ENCODE measurements at regions not wholly inside any gene's neighbourhood (a gene's known extent, or its start where the extent isn't known, plus 50 kb on each side); places are given as distances from the start of the nearest gene placed in this dataset.
"Not testable (repeated sequence)": the region's sequence is repeated elsewhere in the genome, so short reads cannot be mapped to it uniquely, and the experiment has no call there.

DNA sequence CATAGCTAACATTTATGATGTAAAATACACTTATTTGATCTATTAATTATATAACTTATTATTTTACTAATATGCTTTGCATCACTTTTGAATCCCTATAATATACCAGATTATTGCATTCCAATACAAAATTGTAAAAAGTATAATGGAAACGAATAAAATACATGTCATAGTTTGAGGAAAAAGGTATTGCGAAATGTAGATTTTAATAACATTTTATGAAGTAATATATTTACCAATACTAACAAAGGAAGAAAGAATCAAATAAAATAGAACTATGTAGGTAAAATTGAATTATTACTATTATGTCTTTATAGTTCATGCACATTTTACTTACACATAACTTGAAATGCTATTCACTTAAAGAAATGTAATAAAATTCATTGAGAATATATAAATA lies 1300.2 kb downstream of the ADGRL3 start:
- H3K4me3 ChIP-seq (ENCODE audit: low read length in 2 of 2): no peak overlapping the region
- H3K9me3 ChIP-seq (ENCODE audit: control insufficient read depth in 2 of 2, insufficient read depth in 1 of 2, low read length in 1 of 2): no peaks in the 10 kb centered on the region
- 94% methylated on average over 2 of the region's 2 CpGs for WGBS
- no peaks in the 10 kb centered on the region for H3K27me3 ChIP-seq (ENCODE audit: control insufficient read depth in 2 of 2, insufficient read depth in 1 of 2, low read length in 1 of 2)
- DNase-seq (ENCODE audit: low read depth in 6 of 9, low spot score in 9 of 9): no peak
- H3K27ac ChIP-seq (ENCODE audit: low read depth in 1 of 2, low read length in 1 of 2): no peak overlapping the region
- no peaks in the 10 kb centered on the region for H3K4me1 ChIP-seq (ENCODE audit: control insufficient read depth in 2 of 2, insufficient read depth in 2 of 2, low read length in 2 of 2)
- H3K36me3 ChIP-seq (ENCODE audit: control insufficient read depth in 2 of 2, insufficient read depth in 2 of 2, low read length in 1 of 2): no peaks in the 10 kb centered on the region

DNA sequence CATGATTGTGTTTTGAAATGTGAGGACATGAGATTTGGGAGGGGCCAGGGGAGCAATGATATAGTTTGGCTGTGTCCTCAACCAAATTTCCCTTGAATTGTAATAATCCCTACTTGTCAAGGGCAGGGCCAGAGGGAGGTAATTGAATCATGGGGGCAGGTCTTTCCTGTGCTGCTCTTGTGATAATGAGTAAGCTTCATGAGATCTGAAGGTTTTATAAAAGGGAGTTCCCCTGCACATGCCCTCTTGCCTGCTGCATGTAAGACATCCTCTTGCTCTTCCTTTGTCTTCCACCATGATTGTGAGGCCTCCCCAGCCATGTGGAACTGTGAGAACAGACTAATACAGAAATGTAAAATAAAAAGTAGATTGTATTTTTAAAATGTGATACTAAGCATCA lies 1294.9 kb downstream of the ADGRL3 start:
- DNase-seq (ENCODE audit: low read depth in 6 of 9, low spot score in 9 of 9): no peak
- H3K27me3 ChIP-seq (ENCODE audit: control insufficient read depth in 2 of 2, insufficient read depth in 1 of 2, low read length in 1 of 2): no peaks in the 10 kb centered on the region
- no peaks in the 10 kb centered on the region for H3K36me3 ChIP-seq (ENCODE audit: control insufficient read depth in 2 of 2, insufficient read depth in 2 of 2, low read length in 1 of 2)
- H3K4me3 ChIP-seq (ENCODE audit: low read length in 2 of 2): no peak overlapping the region
- peaks cover 0 to 5% of the 10 kb centered on the region in 2 donors for H3K9me3 ChIP-seq (ENCODE audit: control insufficient read depth in 2 of 2, insufficient read depth in 1 of 2, low read length in 1 of 2)
- H3K4me1 ChIP-seq (ENCODE audit: control insufficient read depth in 2 of 2, insufficient read depth in 2 of 2, low read length in 2 of 2): no peaks in the 10 kb centered on the region
- no peak overlapping the region for H3K27ac ChIP-seq (ENCODE audit: low read depth in 1 of 2, low read length in 1 of 2)

DNA sequence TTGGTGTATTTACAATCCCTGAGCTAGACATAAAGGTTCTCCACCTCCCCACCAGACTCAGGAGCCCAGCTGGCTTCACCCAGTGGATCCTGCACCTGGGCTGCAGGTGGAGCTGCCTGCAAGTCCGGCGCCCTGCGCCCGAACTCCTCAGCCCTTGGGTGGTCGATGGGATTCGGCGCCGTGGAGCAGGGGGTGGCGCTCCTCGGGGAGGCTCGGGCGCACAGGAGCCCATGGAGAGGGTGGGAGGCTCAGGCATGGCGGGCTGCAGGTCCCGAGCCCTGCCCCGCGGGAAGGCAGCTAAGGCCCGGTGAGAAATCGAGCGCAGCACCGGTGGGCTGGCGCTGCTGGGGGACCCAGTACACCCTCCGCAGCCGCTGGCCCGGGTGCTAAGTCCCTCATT lies 1291.6 kb downstream of the ADGRL3 start:
- H3K4me3 ChIP-seq (ENCODE audit: low read length in 2 of 2); DNase-seq (ENCODE audit: low read depth in 6 of 9, low spot score in 9 of 9); H3K9me3 ChIP-seq (ENCODE audit: control insufficient read depth in 2 of 2, insufficient read depth in 1 of 2, low read length in 1 of 2); H3K36me3 ChIP-seq (ENCODE audit: control insufficient read depth in 2 of 2, insufficient read depth in 2 of 2, low read length in 1 of 2); H3K27ac ChIP-seq (ENCODE audit: low read depth in 1 of 2, low read length in 1 of 2); H3K27me3 ChIP-seq (ENCODE audit: control insufficient read depth in 2 of 2, insufficient read depth in 1 of 2, low read length in 1 of 2); H3K4me1 ChIP-seq (ENCODE audit: control insufficient read depth in 2 of 2, insufficient read depth in 2 of 2, low read length in 2 of 2): not testable (repeated sequence)
- WGBS: 97% methylated on average over 24 of the region's 24 CpGs

DNA sequence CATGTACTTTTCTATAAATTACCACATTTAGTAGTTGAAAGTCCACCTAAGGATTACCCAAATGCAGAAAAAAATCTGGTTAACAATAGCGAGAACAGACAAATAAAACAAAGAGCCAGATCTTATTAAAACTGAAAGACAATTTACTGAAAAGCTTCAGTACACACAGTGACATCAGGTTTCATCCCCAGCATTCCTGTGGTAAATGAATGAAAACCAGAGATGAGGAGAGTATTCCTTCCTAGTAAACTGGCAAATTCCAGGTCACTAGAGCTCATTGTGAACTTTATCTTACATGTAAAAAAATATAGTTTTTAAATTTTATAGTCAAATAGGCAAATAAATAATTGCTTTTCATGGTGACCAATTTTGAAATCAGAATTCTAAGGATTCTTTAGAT lies 1290.5 kb downstream of the ADGRL3 start:
- Histone ChIP-seq H3K9me3 (ENCODE audit: control insufficient read depth in 2 of 2, insufficient read depth in 1 of 2, low read length in 1 of 2) (peaks cover 0 to 5% of the 10 kb centered on the region in 2 donors), H3K27me3 (ENCODE audit: control insufficient read depth in 2 of 2, insufficient read depth in 1 of 2, low read length in 1 of 2) (no peaks in the 10 kb centered on the region), H3K4me3 (ENCODE audit: low read length in 2 of 2) (no peak overlapping the region), H3K36me3 (ENCODE audit: control insufficient read depth in 2 of 2, insufficient read depth in 2 of 2, low read length in 1 of 2) (no peaks in the 10 kb centered on the region), H3K4me1 (ENCODE audit: control insufficient read depth in 2 of 2, insufficient read depth in 2 of 2, low read length in 2 of 2) (no peaks in the 10 kb centered on the region), H3K27ac (ENCODE audit: low read depth in 1 of 2, low read length in 1 of 2) (no peak overlapping the region)
- WGBS: 93% methylated on average over 1 of the region's 1 CpG
- DNase-seq (ENCODE audit: low read depth in 6 of 9, low spot score in 9 of 9): no peak

DNA sequence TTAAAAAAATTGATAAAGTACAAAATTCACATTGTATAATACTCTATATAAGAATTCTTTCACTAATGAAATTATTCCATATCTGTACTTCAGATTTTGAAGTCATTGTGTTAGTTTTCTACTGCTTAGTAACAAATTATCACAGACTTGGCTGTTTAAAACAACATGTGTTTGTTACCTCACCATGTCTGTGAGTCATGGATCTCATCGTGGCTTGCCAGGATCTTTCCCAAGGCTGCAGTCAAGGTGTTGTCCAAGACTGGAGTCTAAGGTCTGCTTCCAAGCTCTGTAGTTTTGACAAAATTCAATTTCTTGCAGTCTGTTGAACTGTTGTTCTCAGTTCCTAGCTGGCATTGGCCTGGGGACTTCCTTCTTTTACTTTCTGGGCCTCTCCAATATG lies 1286.9 kb downstream of the ADGRL3 start:
- no peak for DNase-seq (ENCODE audit: low read depth in 6 of 9, low spot score in 9 of 9)
- Histone ChIP-seq H3K27ac (ENCODE audit: low read depth in 1 of 2, low read length in 1 of 2) (no peak overlapping the region), H3K4me3 (ENCODE audit: low read length in 2 of 2) (no peak overlapping the region), H3K4me1 (ENCODE audit: control insufficient read depth in 2 of 2, insufficient read depth in 2 of 2, low read length in 2 of 2) (no peaks in the 10 kb centered on the region), H3K9me3 (ENCODE audit: control insufficient read depth in 2 of 2, insufficient read depth in 1 of 2, low read length in 1 of 2) (peaks cover 0 to 5% of the 10 kb centered on the region in 2 donors), H3K27me3 (ENCODE audit: control insufficient read depth in 2 of 2, insufficient read depth in 1 of 2, low read length in 1 of 2) (no peaks in the 10 kb centered on the region), H3K36me3 (ENCODE audit: control insufficient read depth in 2 of 2, insufficient read depth in 2 of 2, low read length in 1 of 2) (no peaks in the 10 kb centered on the region)
- WGBS: 91% methylated on average over 1 of the region's 1 CpG

DNA sequence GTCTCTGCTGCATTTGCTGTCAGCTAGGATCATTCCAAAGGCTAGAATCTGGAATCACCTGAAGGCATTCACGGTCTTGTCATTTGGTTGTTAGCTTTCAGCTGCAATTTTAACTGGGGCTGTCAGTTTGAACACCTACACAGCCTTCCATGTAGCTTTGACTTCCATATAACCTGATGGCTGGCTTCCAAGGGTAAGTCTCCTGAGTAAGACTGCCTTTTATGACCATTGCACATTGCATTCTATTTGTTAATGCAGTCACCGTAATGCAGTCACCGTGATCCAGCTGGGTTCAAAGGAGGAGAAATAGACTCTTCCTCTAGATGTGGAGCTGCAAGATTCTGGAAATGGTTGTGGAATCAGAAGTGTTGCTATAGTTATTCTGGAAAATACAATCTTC lies 1284.2 kb downstream of the ADGRL3 start:
- Histone ChIP-seq H3K36me3 (ENCODE audit: control insufficient read depth in 2 of 2, insufficient read depth in 2 of 2, low read length in 1 of 2) (no peaks in the 10 kb centered on the region), H3K4me3 (ENCODE audit: low read length in 2 of 2) (no peak overlapping the region), H3K27ac (ENCODE audit: low read depth in 1 of 2, low read length in 1 of 2) (no peak overlapping the region), H3K27me3 (ENCODE audit: control insufficient read depth in 2 of 2, insufficient read depth in 1 of 2, low read length in 1 of 2) (no peaks in the 10 kb centered on the region), H3K4me1 (ENCODE audit: control insufficient read depth in 2 of 2, insufficient read depth in 2 of 2, low read length in 2 of 2) (no peaks in the 10 kb centered on the region), H3K9me3 (ENCODE audit: control insufficient read depth in 2 of 2, insufficient read depth in 1 of 2, low read length in 1 of 2) (no peaks in the 10 kb centered on the region)
- DNase-seq (ENCODE audit: low read depth in 6 of 9, low spot score in 9 of 9): no peak
- WGBS: 88% methylated on average over 3 of the region's 3 CpGs

DNA sequence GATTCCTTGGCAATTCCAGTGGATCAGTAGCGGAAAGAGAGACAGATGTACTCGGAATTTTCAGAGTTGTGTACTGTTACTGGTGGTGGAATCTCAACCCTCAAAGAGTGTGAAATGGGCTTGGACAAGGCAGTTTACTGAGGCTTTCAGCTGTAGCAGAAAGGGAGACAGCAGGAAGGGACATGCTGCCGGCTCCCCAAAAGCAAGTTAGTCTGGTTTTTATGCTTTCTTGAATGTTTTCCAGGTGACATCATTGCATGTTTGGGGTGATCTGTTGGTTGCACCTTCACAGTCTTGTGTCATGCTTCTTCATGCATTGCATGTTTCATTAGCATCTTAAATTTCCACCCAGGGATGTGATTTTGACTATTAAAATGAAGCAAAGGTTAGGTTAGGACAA lies 1282.2 kb downstream of the ADGRL3 start:
- no peaks in the 10 kb centered on the region for H3K27me3 ChIP-seq (ENCODE audit: control insufficient read depth in 2 of 2, insufficient read depth in 1 of 2, low read length in 1 of 2)
- 87% methylated on average over 3 of the region's 3 CpGs for WGBS
- no peak overlapping the region for H3K4me3 ChIP-seq (ENCODE audit: low read length in 2 of 2)
- no peaks in the 10 kb centered on the region for H3K9me3 ChIP-seq (ENCODE audit: control insufficient read depth in 2 of 2, insufficient read depth in 1 of 2, low read length in 1 of 2)
- no peaks in the 10 kb centered on the region for H3K4me1 ChIP-seq (ENCODE audit: control insufficient read depth in 2 of 2, insufficient read depth in 2 of 2, low read length in 2 of 2)
- H3K27ac ChIP-seq (ENCODE audit: low read depth in 1 of 2, low read length in 1 of 2): peak overlapping the region in 1 of 2 donors; percentile 27
- no peaks in the 10 kb centered on the region for H3K36me3 ChIP-seq (ENCODE audit: control insufficient read depth in 2 of 2, insufficient read depth in 2 of 2, low read length in 1 of 2)
- DNase-seq (ENCODE audit: low read depth in 6 of 9, low spot score in 9 of 9): peak in 4 of 9 donors; percentile 3 to 24 (median 7)

DNA sequence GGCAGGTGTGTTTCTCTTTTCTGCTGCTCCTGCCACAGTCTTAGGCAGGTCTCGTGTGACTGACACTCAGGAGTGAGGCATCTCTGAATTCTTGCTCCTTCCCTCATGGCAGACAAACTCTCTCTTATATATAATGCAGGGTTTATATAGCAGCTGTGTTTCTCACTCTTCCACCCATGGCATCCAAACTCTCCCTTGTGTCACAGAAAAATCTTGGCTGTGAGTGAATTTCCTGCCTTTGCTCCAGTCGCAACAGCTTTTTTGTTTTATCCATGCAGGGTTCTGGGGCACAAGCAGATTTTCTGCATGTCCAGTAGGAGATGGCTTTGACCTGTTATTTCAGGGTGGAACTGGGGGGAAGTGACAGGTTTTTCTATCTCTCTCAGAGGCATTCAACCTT lies 1275.5 kb downstream of the ADGRL3 start:
- Histone ChIP-seq H3K27ac (ENCODE audit: low read depth in 1 of 2, low read length in 1 of 2) (no peak overlapping the region), H3K27me3 (ENCODE audit: control insufficient read depth in 2 of 2, insufficient read depth in 1 of 2, low read length in 1 of 2) (no peaks in the 10 kb centered on the region), H3K4me1 (ENCODE audit: control insufficient read depth in 2 of 2, insufficient read depth in 2 of 2, low read length in 2 of 2) (no peaks in the 10 kb centered on the region), H3K9me3 (ENCODE audit: control insufficient read depth in 2 of 2, insufficient read depth in 1 of 2, low read length in 1 of 2) (no peaks in the 10 kb centered on the region), H3K4me3 (ENCODE audit: low read length in 2 of 2) (no peak overlapping the region), H3K36me3 (ENCODE audit: control insufficient read depth in 2 of 2, insufficient read depth in 2 of 2, low read length in 1 of 2) (no peaks in the 10 kb centered on the region)
- 48% methylated on average over 2 of the region's 2 CpGs for WGBS
- no peak for DNase-seq (ENCODE audit: low read depth in 6 of 9, low spot score in 9 of 9)

DNA sequence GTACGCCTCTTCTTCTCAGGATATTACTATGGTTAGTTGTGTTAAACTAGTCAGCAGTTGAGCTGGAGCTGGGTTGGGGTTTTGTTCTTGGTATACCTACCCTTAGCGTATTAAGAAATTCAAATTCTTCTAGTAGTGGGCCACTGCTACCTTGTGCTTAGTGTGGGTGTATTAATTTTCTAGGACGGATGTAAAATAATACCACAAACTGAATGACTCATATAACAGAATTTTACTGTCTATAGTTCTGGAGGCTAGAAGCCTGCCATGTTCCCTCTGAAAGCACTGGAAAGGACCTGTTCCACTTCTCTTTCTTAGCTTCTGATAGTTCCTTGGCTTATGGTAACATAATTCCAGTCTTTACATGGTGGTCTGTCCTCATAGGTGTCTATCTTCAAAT lies 1274.7 kb downstream of the ADGRL3 start:
- DNase-seq (ENCODE audit: low read depth in 6 of 9, low spot score in 9 of 9): no peak
- H3K4me1 ChIP-seq (ENCODE audit: control insufficient read depth in 2 of 2, insufficient read depth in 2 of 2, low read length in 2 of 2): no peaks in the 10 kb centered on the region
- no peak overlapping the region for H3K4me3 ChIP-seq (ENCODE audit: low read length in 2 of 2)
- 92% methylated on average over 3 of the region's 3 CpGs for WGBS
- H3K27me3 ChIP-seq (ENCODE audit: control insufficient read depth in 2 of 2, insufficient read depth in 1 of 2, low read length in 1 of 2): no peaks in the 10 kb centered on the region
- H3K27ac ChIP-seq (ENCODE audit: low read depth in 1 of 2, low read length in 1 of 2): no peak overlapping the region
- H3K9me3 ChIP-seq (ENCODE audit: control insufficient read depth in 2 of 2, insufficient read depth in 1 of 2, low read length in 1 of 2): no peaks in the 10 kb centered on the region
- H3K36me3 ChIP-seq (ENCODE audit: control insufficient read depth in 2 of 2, insufficient read depth in 2 of 2, low read length in 1 of 2): no peaks in the 10 kb centered on the region

DNA sequence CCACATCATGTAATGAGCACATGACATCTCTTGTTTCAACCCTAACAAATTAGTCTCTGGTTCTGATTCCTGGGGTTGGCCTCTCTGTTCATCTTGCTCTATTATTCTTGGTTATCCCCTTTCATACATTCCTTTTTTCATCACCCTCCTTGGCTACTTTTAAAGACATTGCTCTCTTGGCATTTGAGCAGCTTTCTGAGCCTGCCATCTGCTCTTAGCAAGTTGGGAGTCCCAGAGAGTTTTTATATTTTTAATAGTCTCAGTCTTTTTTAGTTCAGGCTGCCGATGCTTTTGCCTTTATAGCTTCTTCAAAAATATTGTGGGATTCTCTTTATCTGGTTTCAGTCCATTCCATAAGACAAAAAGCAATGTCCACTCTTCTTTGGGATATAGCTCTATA lies 1270.9 kb downstream of the ADGRL3 start:
- Histone ChIP-seq H3K36me3 (ENCODE audit: control insufficient read depth in 2 of 2, insufficient read depth in 2 of 2, low read length in 1 of 2) (no peaks in the 10 kb centered on the region), H3K4me1 (ENCODE audit: control insufficient read depth in 2 of 2, insufficient read depth in 2 of 2, low read length in 2 of 2) (no peaks in the 10 kb centered on the region), H3K27ac (ENCODE audit: low read depth in 1 of 2, low read length in 1 of 2) (no peak overlapping the region), H3K27me3 (ENCODE audit: control insufficient read depth in 2 of 2, insufficient read depth in 1 of 2, low read length in 1 of 2) (no peaks in the 10 kb centered on the region), H3K4me3 (ENCODE audit: low read length in 2 of 2) (no peak overlapping the region), H3K9me3 (ENCODE audit: control insufficient read depth in 2 of 2, insufficient read depth in 1 of 2, low read length in 1 of 2) (no peaks in the 10 kb centered on the region)
- WGBS: 95% methylated on average over 1 of the region's 1 CpG
- no peak for DNase-seq (ENCODE audit: low read depth in 6 of 9, low spot score in 9 of 9)

Measured in thymus (tissue), 11 donors.